Lower leg skin (tissue), 4 donors: ENCODE measurements at regions not wholly inside any gene's neighbourhood (a gene's known extent, or its start where the extent isn't known, plus 50 kb on each side); places are given as distances from the start of the nearest gene placed in this dataset.

Source experiments
- DNase-seq, 2 donors: peaks; one replicate each; pipeline ENCODE4 v3.0.0-alpha.2; 2019; ENCODE audit warnings: low spot score in 2 of 2
- H3K4me3 ChIP-seq: fragments of 200-600 bp; sonication (generic); 2 replicates; pipeline ENCODE4 v1.5.1; 2017; ENCODE audit warnings: mild to moderate bottlenecking, low read depth; ENCODE audit not compliant: poor library complexity, severe bottlenecking
- POLR2A ChIP-seq, 2 donors: fragments of 450-650 bp; IDR thresholded peaks; one replicate each; pipeline ENCODE4 v1.6.1; 2016 to 2017; ENCODE audit warnings: antibody characterized with exemption in 2 of 2, mild to moderate bottlenecking in 1 of 2, moderate library complexity in 1 of 2
- WGBS, 2 donors: methylation state at CpG; one replicate each; pipeline ENCODE4 v1.1.5; 2018; 5-methylcytosine and 5-hydroxymethylcytosine counted together
- intact Hi-C: fragments of 100-400 bp; cut with DNase I; formaldehyde crosslinking; loops from one replicate; pipeline ENCODE4 v1.15.0; 2023; ENCODE audit warnings: low total_unique reads
- TF ChIP-seq, protein P1 (sequence below), 3 donors: fragments of 450-650 bp; IDR thresholded peaks; one replicate each; pipeline ENCODE4 v1.5.1; 2016; ENCODE audit warnings: antibody characterized with exemption in 3 of 3, mild to moderate bottlenecking in 3 of 3, moderate library complexity in 2 of 3

DNA sequence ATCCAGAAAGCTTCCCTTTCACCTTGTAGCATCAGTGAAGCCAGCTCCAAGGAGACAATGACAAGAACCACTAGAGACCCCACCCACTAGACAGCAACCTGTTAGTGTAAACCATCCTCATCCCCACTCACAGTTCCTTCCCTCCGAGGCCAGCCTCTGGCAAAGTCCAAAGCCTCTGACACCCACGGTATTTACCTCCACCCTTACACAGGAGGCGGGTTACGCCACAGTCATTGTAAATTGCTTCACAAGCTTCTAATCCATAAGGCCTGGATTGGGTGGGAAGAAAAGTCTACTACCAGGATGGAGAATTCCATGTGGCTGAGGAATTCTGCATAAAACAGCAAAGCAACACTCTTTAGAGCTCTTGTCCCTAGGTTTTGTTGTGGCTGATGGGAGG is 287.4 kb downstream of the BUD13 start:
- intact Hi-C loops: no loop called here
- DNase-seq: no peak
- H3K4me3 ChIP-seq: no peak overlapping the region
- WGBS, 2 donors: 80 to 83% methylated on average over 4 of the region's 4 CpGs
- TF ChIP-seq, protein P1, sequence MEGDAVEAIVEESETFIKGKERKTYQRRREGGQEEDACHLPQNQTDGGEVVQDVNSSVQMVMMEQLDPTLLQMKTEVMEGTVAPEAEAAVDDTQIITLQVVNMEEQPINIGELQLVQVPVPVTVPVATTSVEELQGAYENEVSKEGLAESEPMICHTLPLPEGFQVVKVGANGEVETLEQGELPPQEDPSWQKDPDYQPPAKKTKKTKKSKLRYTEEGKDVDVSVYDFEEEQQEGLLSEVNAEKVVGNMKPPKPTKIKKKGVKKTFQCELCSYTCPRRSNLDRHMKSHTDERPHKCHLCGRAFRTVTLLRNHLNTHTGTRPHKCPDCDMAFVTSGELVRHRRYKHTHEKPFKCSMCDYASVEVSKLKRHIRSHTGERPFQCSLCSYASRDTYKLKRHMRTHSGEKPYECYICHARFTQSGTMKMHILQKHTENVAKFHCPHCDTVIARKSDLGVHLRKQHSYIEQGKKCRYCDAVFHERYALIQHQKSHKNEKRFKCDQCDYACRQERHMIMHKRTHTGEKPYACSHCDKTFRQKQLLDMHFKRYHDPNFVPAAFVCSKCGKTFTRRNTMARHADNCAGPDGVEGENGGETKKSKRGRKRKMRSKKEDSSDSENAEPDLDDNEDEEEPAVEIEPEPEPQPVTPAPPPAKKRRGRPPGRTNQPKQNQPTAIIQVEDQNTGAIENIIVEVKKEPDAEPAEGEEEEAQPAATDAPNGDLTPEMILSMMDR (IDR thresholded peaks at IDR 0.05): no peak
- no peak for TF ChIP-seq POLR2A (IDR thresholded peaks at IDR 0.05)

DNA sequence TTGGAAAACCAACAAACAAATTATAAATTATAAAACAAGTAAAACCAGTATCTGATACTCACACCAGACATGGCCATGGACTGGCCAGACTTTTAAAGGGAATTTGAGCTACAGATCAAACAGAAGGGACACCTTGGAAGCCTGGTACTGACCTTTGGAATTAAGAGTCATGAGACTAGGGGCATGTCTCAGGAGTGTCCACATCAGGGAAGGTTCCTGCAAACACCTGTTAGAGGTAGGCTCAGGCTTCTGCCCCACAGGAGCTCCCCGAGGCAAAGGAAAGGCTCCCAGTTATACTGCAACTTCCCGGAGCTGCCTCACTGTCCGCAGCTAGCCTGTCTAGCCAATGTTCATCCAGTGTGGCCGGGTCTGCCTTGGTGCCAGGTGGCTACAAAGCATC is 290.1 kb downstream of the BUD13 start:
- WGBS, 2 donors: 69 to 81% methylated on average over 4 of the region's 4 CpGs
- no peak for DNase-seq
- intact Hi-C loops: no loop called here
- H3K4me3 ChIP-seq: no peak overlapping the region
- TF ChIP-seq, protein P1 (IDR thresholded peaks at IDR 0.05): no peak
- no peak for TF ChIP-seq POLR2A (IDR thresholded peaks at IDR 0.05)

DNA sequence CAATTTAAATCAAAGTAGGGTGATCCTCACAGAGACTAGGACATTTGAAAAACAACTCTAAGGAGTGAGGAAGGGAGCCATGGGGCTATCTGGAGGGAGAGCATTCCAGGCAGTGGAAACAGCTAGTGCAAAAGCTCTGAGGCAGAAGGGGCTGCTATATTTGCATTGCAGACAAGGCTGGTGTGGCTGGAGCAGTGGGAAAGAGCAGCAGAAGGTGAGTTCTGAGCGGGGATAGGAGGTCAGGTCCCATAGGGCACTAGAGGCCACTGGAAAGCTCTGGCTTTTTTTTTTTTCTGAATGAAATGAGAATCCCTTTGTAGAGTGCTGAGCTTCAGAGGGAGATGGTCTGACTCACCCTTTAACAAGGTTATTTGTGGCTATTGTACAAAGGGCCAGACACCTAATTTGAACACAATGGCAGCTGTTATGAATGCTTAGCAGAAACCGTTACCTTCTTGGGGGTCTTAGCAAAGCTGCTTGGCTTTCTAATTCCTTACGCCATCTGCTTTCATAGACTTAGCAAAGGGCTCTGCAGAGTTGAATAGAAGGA is 291.6 kb downstream of the BUD13 start:
- intact Hi-C loops: no loop called here
- 66 to 87% methylated on average over 3 of the region's 3 CpGs for WGBS, 2 donors
- H3K4me3 ChIP-seq: no peak overlapping the region
- no peak for DNase-seq
- TF ChIP-seq, protein P1 (IDR thresholded peaks at IDR 0.05): no peak
- no peak for TF ChIP-seq POLR2A (IDR thresholded peaks at IDR 0.05)

DNA sequence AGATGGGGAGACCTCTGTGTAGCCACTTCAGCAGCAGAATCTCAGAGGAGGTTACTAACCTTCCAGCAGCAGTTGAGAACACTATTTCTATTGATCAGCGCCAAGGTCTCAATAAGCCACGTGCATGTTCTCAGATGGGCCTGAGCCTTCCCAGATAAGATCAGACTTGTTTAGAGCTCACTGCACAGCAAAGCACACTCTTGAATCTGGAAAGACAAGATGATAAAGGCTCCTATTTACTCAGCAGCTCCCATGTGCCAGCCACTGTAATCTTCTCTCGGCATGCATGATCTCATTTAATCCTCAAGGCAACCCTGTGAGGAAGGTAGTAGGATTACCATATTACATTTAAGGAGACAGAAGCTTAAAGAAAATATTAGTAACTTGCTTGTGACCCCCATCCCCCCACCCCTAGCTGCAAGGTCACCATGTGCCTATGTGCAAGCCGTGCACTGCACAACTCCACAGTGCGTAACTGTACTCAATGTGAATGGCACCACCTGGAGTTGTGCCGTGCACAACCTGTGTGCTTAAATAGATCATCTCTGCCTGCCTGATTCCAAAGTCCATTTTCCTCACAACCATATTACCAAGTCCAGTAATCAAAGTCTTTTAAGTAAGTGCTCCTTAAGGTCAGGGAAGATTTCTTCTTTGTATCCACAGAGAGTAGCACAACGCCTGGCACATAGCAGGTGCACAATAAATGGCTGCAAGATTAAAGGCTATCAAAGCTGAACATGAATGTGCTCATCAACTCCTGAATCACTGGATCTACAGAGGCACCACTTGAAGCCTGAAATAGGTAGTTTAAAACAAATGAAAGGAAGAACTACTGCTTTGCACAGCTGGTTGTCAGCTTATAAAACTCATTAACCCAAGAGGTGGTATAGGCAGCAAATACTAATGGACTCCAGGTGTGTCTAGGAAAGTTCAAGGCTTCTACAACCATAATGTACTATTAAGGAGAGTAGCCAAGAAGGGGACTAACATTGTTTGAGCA is 293.8 kb downstream of the BUD13 start:
- no peak for TF ChIP-seq POLR2A (IDR thresholded peaks at IDR 0.05)
- TF ChIP-seq, protein P1 (IDR thresholded peaks at IDR 0.05): no peak
- intact Hi-C loops: no loop called here
- DNase-seq: no peak
- no peak overlapping the region for H3K4me3 ChIP-seq
- 65 to 68% methylated on average over 7 of the region's 7 CpGs for WGBS, 2 donors

DNA sequence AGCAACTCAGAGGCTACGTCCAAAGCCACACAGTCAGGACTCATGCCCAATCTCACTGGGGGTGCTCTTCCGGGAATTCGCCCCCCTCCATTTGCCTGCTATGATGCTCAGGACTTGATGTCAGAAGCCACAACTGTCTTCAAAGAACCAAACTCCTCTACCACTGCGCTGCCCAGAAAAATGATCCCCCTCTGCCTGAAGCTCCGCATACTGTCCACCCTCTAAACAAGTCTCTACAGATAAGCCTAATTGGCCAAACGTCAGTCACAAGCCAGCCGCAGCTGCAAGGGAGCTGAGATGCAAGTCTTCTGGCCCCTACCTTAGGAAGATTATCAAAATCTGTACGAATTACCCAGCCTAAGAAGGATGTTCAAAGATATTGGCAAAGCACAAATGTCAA is 294.6 kb downstream of the BUD13 start:
- H3K4me3 ChIP-seq: no peak overlapping the region
- intact Hi-C loops: no loop called here
- DNase-seq: no peak
- TF ChIP-seq, protein P1 (IDR thresholded peaks at IDR 0.05): no peak
- TF ChIP-seq POLR2A (IDR thresholded peaks at IDR 0.05): no peak
- WGBS, 2 donors: 53 to 59% methylated on average over 8 of the region's 8 CpGs
